Hepatocyte (in vitro differentiated cells): ENCODE measurements at regions not wholly inside any gene's neighbourhood (a gene's known extent, or its start where the extent isn't known, plus 50 kb on each side); places are given as distances from the start of the nearest gene placed in this dataset.

Experiments used
- DNase-seq: peaks from one replicate; pipeline ENCODE4 v3.0.0-alpha.2; 2016; ENCODE audit warnings: low spot score
- H2AFZ ChIP-seq: fragments of 200-600 bp; sonication (generic); 2 replicates; pipeline ENCODE4 v1.6.0; 2016; ENCODE audit warnings: antibody characterized with exemption, mild to moderate bottlenecking
- H3K27ac ChIP-seq: fragments of 200-600 bp; sonication (generic); 2 replicates; pipeline ENCODE4 v1.5.1; 2016; ENCODE audit warnings: mild to moderate bottlenecking
- H3K27me3 ChIP-seq: fragments of 200-600 bp; sonication (generic); 2 replicates; pipeline ENCODE4 v1.6.1; 2016
- H3K36me3 ChIP-seq: fragments of 200-600 bp; sonication (generic); replicated peaks from 2 replicates; pipeline ENCODE4 v1.5.1; 2016; ENCODE audit warnings: low read depth; ENCODE audit not compliant: insufficient read depth
- H3K4me1 ChIP-seq: fragments of 200-600 bp; sonication (generic); 2 replicates; pipeline ENCODE4 v1.5.1; 2016; ENCODE audit warnings: mild to moderate bottlenecking, moderate library complexity; ENCODE audit not compliant: insufficient read depth
- H3K4me2 ChIP-seq: fragments of 200-600 bp; sonication (generic); 2 replicates; pipeline ENCODE4 v1.6.0; 2016
- H3K4me3 ChIP-seq: fragments of 200-600 bp; sonication (generic); 2 replicates; pipeline ENCODE4 v1.5.1; 2016; ENCODE audit warnings: mild to moderate bottlenecking
- H3K79me2 ChIP-seq: fragments of 200-600 bp; sonication (generic); 2 replicates; pipeline ENCODE4 v1.6.0; 2017; ENCODE audit warnings: mild to moderate bottlenecking
- H3K9me2 ChIP-seq: fragments of 200-600 bp; sonication (generic); replicated peaks from 2 replicates; pipeline ENCODE4 v1.6.0; 2017; ENCODE audit warnings: mild to moderate bottlenecking; ENCODE audit not compliant: insufficient read depth
- H3K9me3 ChIP-seq: fragments of 200-600 bp; sonication (generic); 2 replicates; pipeline ENCODE4 v1.5.1; 2016; ENCODE audit warnings: low read depth, mild to moderate bottlenecking
- H4K20me1 ChIP-seq: fragments of 200-600 bp; sonication (generic); 2 replicates; pipeline ENCODE4 v1.6.0; 2016; ENCODE audit warnings: mild to moderate bottlenecking; ENCODE audit not compliant: insufficient read depth, poor library complexity, severe bottlenecking
- CTCF ChIP-seq: fragments of 200-600 bp; sonication (generic); IDR thresholded peaks from 2 replicates; pipeline ENCODE4 v1.5.1; 2016; ENCODE audit warnings: antibody characterized with exemption, mild to moderate bottlenecking; ENCODE audit not compliant: poor library complexity
- EZH2 ChIP-seq: fragments of 200-600 bp; sonication (generic); IDR thresholded peaks from 2 replicates; pipeline ENCODE4 v1.6.1; 2016; ENCODE audit warnings: antibody characterized with exemption, mild to moderate bottlenecking, borderline replicate concordance
- EZH2phosphoT487 ChIP-seq: fragments of 200-600 bp; sonication (generic); IDR thresholded peaks from one replicate; pipeline ENCODE4 v1.6.1; 2018; ENCODE audit warnings: antibody characterized with exemption, mild to moderate bottlenecking, low read depth, moderate library complexity; ENCODE audit not compliant: unreplicated experiment, severe bottlenecking
- WGBS: methylation state at CpG from one replicate; pipeline ENCODE4 v1.1.6; 2016; ENCODE audit warnings: low lambda C conversion rate; ENCODE audit errors: missing lambda C conversion rate; 5-methylcytosine and 5-hydroxymethylcytosine counted together

- no peak for TF ChIP-seq EZH2
- TF ChIP-seq CTCF = no peak
- TF ChIP-seq EZH2phosphoT487 = no peak
- 99% methylated on average over 4 of the region's 4 CpGs for WGBS
- Histone ChIP-seq H3K36me3 (no peaks in the 10 kb centered on the region), H3K4me2 (no peak overlapping the region), H3K4me1 (no peaks in the 10 kb centered on the region), H3K9me2 (no peaks in the 10 kb centered on the region), H4K20me1 (no peaks in the 10 kb centered on the region), H3K9me3 (no peaks in the 10 kb centered on the region), H3K27ac (no peak overlapping the region), H3K4me3 (no peak overlapping the region), H3K27me3 (no peaks in the 10 kb centered on the region), H2AFZ (no peak overlapping the region), H3K79me2 (peaks cover 9% of the 10 kb centered on the region)
- no peak for DNase-seq
Measured at GRCh38 chr2:174654419-174654941, 56.9 kb upstream of the WIPF1 start.

- H3K4me2 ChIP-seq = no peak overlapping the region
- H3K4me1 ChIP-seq = peaks cover 7% of the 10 kb centered on the region
- 91% methylated on average over 4 of the region's 4 CpGs for WGBS
- no peaks in the 10 kb centered on the region for H4K20me1 ChIP-seq
- no peaks in the 10 kb centered on the region for H3K36me3 ChIP-seq
- H3K27me3 ChIP-seq = no peaks in the 10 kb centered on the region
- H3K27ac ChIP-seq = no peak overlapping the region
- no peak overlapping the region for H2AFZ ChIP-seq
- H3K79me2 ChIP-seq = peaks cover 10% of the 10 kb centered on the region
- no peak for TF ChIP-seq EZH2
- no peak for TF ChIP-seq EZH2phosphoT487
- TF ChIP-seq CTCF = no peak
- no peaks in the 10 kb centered on the region for H3K9me3 ChIP-seq
- no peak for DNase-seq
- H3K9me2 ChIP-seq = no peaks in the 10 kb centered on the region
- no peak overlapping the region for H3K4me3 ChIP-seq
Measured at GRCh38 chr2:174648896-174649295, 51.3 kb upstream of the WIPF1 start.
